ENCODE measurements at regions not wholly inside any gene's neighbourhood (a gene's known extent, or its start where the extent isn't known, plus 50 kb on each side); places are given as distances from the start of the nearest gene placed in this dataset.

- no peak overlapping the region for H3K4me2 ChIP-seq (ENCODE audit: low read length)
- no peaks in the 10 kb centered on the region for H4K20me1 ChIP-seq (ENCODE audit: insufficient read depth, low read length)
- H2AFZ ChIP-seq (ENCODE audit: low read depth, low read length) = no peak overlapping the region
- no peaks in the 10 kb centered on the region for H3K9me3 ChIP-seq (ENCODE audit: insufficient read depth, low read length)
- no peaks in the 10 kb centered on the region for H3K4me1 ChIP-seq (ENCODE audit: low read length)
- no peak overlapping the region for H3K9ac ChIP-seq (ENCODE audit: low read length)
- TF ChIP-seq EZH2phosphoT487 (IDR thresholded peaks at IDR 0.05; ENCODE audit: low read depth) = no peak
- no peak for TF ChIP-seq CTCF (IDR thresholded peaks at IDR 0.05; ENCODE audit: low read depth, low read length)
- no peaks in the 10 kb centered on the region for H3K36me3 ChIP-seq (replicated peaks; ENCODE audit: low read depth, low read length)
- no peak overlapping the region for H3K4me3 ChIP-seq (ENCODE audit: low read length)
- no peak overlapping the region for H3K27ac ChIP-seq (ENCODE audit: low read length)
- H3K27me3 ChIP-seq (ENCODE audit: low read depth, low read length) = no peaks in the 10 kb centered on the region
- H3K79me2 ChIP-seq (ENCODE audit: low read length) = no peaks in the 10 kb centered on the region
Observed at GRCh38 chr2:125427721-125428315, 1228.1 kb upstream of the GYPC start.

DNA sequence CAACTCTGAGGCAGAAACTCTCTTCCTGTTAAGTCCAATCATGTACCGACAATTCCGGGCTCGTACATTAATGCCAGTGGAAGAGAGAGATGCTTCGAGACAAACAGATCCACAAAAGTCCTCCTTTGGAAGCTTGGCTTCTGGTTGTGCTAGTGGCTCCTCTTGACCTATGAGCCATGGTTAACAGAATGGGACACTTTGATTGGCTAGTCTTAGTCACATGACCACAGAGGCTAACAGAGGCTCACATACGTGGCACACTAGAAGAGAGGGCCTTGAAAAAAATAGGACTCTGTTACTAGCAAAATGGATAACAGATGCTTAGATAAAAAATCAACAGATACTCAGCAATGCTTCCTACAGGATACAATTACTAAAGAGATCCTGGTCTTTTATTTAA, 1211.9 kb upstream of the GYPC start:
- Histone ChIP-seq H4K20me1 (ENCODE audit: insufficient read depth, low read length) (no peaks in the 10 kb centered on the region), H3K27me3 (ENCODE audit: low read depth, low read length) (no peaks in the 10 kb centered on the region), H3K4me3 (ENCODE audit: low read length) (no peak overlapping the region), H3K36me3 (replicated peaks; ENCODE audit: low read depth, low read length) (peaks cover 2% of the 10 kb centered on the region), H3K9ac (ENCODE audit: low read length) (no peak overlapping the region), H3K4me2 (ENCODE audit: low read length) (no peak overlapping the region), H3K27ac (ENCODE audit: low read length) (no peak overlapping the region), H2AFZ (ENCODE audit: low read depth, low read length) (no peak overlapping the region), H3K4me1 (ENCODE audit: low read length) (no peaks in the 10 kb centered on the region), H3K9me3 (ENCODE audit: insufficient read depth, low read length) (no peaks in the 10 kb centered on the region), H3K79me2 (ENCODE audit: low read length) (no peaks in the 10 kb centered on the region)
- no peak for TF ChIP-seq CTCF (IDR thresholded peaks at IDR 0.05; ENCODE audit: low read depth, low read length)
- no peak for TF ChIP-seq EZH2phosphoT487 (IDR thresholded peaks at IDR 0.05; ENCODE audit: low read depth)

DNA sequence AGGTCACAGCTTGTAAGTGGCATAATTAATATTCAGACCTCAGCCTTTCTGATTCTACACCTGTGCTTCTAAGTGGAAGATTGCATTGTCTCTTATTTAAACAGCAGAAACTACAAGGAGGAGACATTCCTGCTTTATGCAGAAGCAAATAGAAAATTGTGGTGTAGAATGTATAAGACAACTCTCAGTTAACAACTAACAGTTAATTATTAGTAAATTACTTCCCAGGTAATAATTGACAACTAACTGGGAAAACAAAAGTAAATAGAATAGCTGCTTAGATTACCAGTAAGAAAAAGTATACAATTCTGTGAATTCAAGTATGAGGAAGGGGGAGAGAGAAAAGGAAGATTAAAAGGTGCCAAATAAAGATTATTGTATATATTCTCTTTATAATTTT, 1210.5 kb upstream of the GYPC start:
- Histone ChIP-seq H3K4me3 (ENCODE audit: low read length) (no peak overlapping the region), H3K27me3 (ENCODE audit: low read depth, low read length) (no peaks in the 10 kb centered on the region), H3K36me3 (replicated peaks; ENCODE audit: low read depth, low read length) (peaks cover 2% of the 10 kb centered on the region), H3K9ac (ENCODE audit: low read length) (no peak overlapping the region), H3K27ac (ENCODE audit: low read length) (no peak overlapping the region), H3K79me2 (ENCODE audit: low read length) (no peaks in the 10 kb centered on the region), H3K4me2 (ENCODE audit: low read length) (no peak overlapping the region), H3K4me1 (ENCODE audit: low read length) (no peaks in the 10 kb centered on the region), H2AFZ (ENCODE audit: low read depth, low read length) (no peak overlapping the region), H4K20me1 (ENCODE audit: insufficient read depth, low read length) (no peaks in the 10 kb centered on the region), H3K9me3 (ENCODE audit: insufficient read depth, low read length) (no peaks in the 10 kb centered on the region)
- no peak for TF ChIP-seq EZH2phosphoT487 (IDR thresholded peaks at IDR 0.05; ENCODE audit: low read depth)
- TF ChIP-seq CTCF (IDR thresholded peaks at IDR 0.05; ENCODE audit: low read depth, low read length) = no peak

- Histone ChIP-seq H3K4me1 (ENCODE audit: low read length) (no peaks in the 10 kb centered on the region), H3K79me2 (ENCODE audit: low read length) (no peaks in the 10 kb centered on the region), H3K9ac (ENCODE audit: low read length) (no peak overlapping the region), H4K20me1 (ENCODE audit: insufficient read depth, low read length) (no peaks in the 10 kb centered on the region), H3K27ac (ENCODE audit: low read length) (no peak overlapping the region), H3K9me3 (ENCODE audit: insufficient read depth, low read length) (no peaks in the 10 kb centered on the region), H3K4me3 (ENCODE audit: low read length) (no peak overlapping the region), H3K27me3 (ENCODE audit: low read depth, low read length) (no peaks in the 10 kb centered on the region), H3K4me2 (ENCODE audit: low read length) (no peak overlapping the region), H3K36me3 (replicated peaks; ENCODE audit: low read depth, low read length) (no peaks in the 10 kb centered on the region), H2AFZ (ENCODE audit: low read depth, low read length) (no peak overlapping the region)
- no peak for TF ChIP-seq EZH2phosphoT487 (IDR thresholded peaks at IDR 0.05; ENCODE audit: low read depth)
- no peak for TF ChIP-seq CTCF (IDR thresholded peaks at IDR 0.05; ENCODE audit: low read depth, low read length)
Observed at GRCh38 chr2:125450092-125450491, 1205.9 kb upstream of the GYPC start.
